ENCODE measurements at regions not wholly inside any gene's neighbourhood (a gene's known extent, or its start where the extent isn't known, plus 50 kb on each side); places are given as distances from the start of the nearest gene placed in this dataset.

GRCh38 chrX:39338583-39338982 lies 537.3 kb downstream of the MID1IP1 start:
- no peak for DNase-seq (ENCODE audit: extremely low spot score, insufficient read length, low read depth)
- no peak for FAIRE-seq

GRCh38 chrX:39356119-39356807 lies 555.0 kb downstream of the MID1IP1 start:
- DNase-seq (ENCODE audit: extremely low spot score, insufficient read length, low read depth): no peak
- no peak for FAIRE-seq

- no peak for DNase-seq (ENCODE audit: extremely low spot score, insufficient read length, low read depth)
- FAIRE-seq: no peak
These were observed 558.8 kb downstream of the MID1IP1 start for GRCh38 chrX:39360101-39360500.

- FAIRE-seq (no peak), DNase-seq (ENCODE audit: extremely low spot score, insufficient read length, low read depth) (no peak)
These were observed 560.5 kb downstream of the MID1IP1 start for GRCh38 chrX:39361736-39362135.

GRCh38 chrX:39367416-39367815 lies 566.2 kb downstream of the MID1IP1 start:
- DNase-seq (ENCODE audit: extremely low spot score, insufficient read length, low read depth) (no peak), FAIRE-seq (no peak)

- FAIRE-seq (no peak), DNase-seq (ENCODE audit: extremely low spot score, insufficient read length, low read depth) (no peak)
These were observed 570.9 kb downstream of the MID1IP1 start for GRCh38 chrX:39372115-39372514.

- DNase-seq (ENCODE audit: extremely low spot score, insufficient read length, low read depth): no peak
- no peak for FAIRE-seq
These were observed 575.9 kb downstream of the MID1IP1 start for GRCh38 chrX:39377157-39377556.

GRCh38 chrX:39377773-39378172 lies 576.5 kb downstream of the MID1IP1 start:
- FAIRE-seq: no peak
- no peak for DNase-seq (ENCODE audit: extremely low spot score, insufficient read length, low read depth)

- DNase-seq (ENCODE audit: extremely low spot score, insufficient read length, low read depth): no peak
- FAIRE-seq: no peak
These were observed 580.2 kb downstream of the MID1IP1 start for GRCh38 chrX:39381422-39381821.

- FAIRE-seq (no peak), DNase-seq (ENCODE audit: extremely low spot score, insufficient read length, low read depth) (no peak)
These were observed 583.7 kb downstream of the MID1IP1 start for GRCh38 chrX:39384996-39385395.

GRCh38 chrX:39388730-39389129 lies 587.5 kb downstream of the MID1IP1 start:
- DNase-seq (ENCODE audit: extremely low spot score, insufficient read length, low read depth) (no peak), FAIRE-seq (no peak)

GRCh38 chrX:39396358-39396995 lies 595.2 kb downstream of the MID1IP1 start:
- DNase-seq (ENCODE audit: extremely low spot score, insufficient read length, low read depth): no peak
- no peak for FAIRE-seq

GRCh38 chrX:39397561-39398199 lies 596.4 kb downstream of the MID1IP1 start:
- no peak for DNase-seq (ENCODE audit: extremely low spot score, insufficient read length, low read depth)

GRCh38 chrX:39398215-39398962 lies 597.1 kb downstream of the MID1IP1 start:
- DNase-seq (ENCODE audit: extremely low spot score, insufficient read length, low read depth) (no peak), FAIRE-seq (no peak)

More at GRCh38 chrX:39397561-39398199, 596.4 kb downstream of the MID1IP1 start:
- no peak for FAIRE-seq

- DNase-seq (ENCODE audit: extremely low spot score, insufficient read length, low read depth): no peak
- no peak for FAIRE-seq
These were observed 597.7 kb downstream of the MID1IP1 start for GRCh38 chrX:39398963-39399261.

- DNase-seq (ENCODE audit: extremely low spot score, insufficient read length, low read depth) (no peak), FAIRE-seq (no peak)
These were observed 598.1 kb downstream of the MID1IP1 start for GRCh38 chrX:39399387-39399786.

- no peak for FAIRE-seq
These were observed 600.3 kb downstream of the MID1IP1 start for GRCh38 chrX:39401483-39402110.

GRCh38 chrX:39402158-39402557 lies 600.9 kb downstream of the MID1IP1 start:
- FAIRE-seq (no peak), DNase-seq (ENCODE audit: extremely low spot score, insufficient read length, low read depth) (no peak)

More at GRCh38 chrX:39401483-39402110, 600.3 kb downstream of the MID1IP1 start:
- no peak for DNase-seq (ENCODE audit: extremely low spot score, insufficient read length, low read depth)

- DNase-seq (ENCODE audit: extremely low spot score, insufficient read length, low read depth) (no peak), FAIRE-seq (no peak)
These were observed 605.5 kb downstream of the MID1IP1 start for GRCh38 chrX:39406799-39407198.

GRCh38 chrX:39409246-39409917 lies 608.1 kb downstream of the MID1IP1 start:
- DNase-seq (ENCODE audit: extremely low spot score, insufficient read length, low read depth) (no peak), FAIRE-seq (no peak)
